Activated CD4-positive, alpha-beta T cell treated with anti-CD3 and anti-CD28 coated beads, Interleukin-2, Interleukin-6, amounts not matched to agents 100 ng/mL and 50 ng/mL, durations not matched to agents 16 hours and 8 hours (primary cell): ENCODE measurements at regions not wholly inside any gene's neighbourhood (a gene's known extent, or its start where the extent isn't known, plus 50 kb on each side); places are given as distances from the start of the nearest gene placed in this dataset.
"Not testable (repeated sequence)": the region's sequence is repeated elsewhere in the genome, so short reads cannot be mapped to it uniquely, and the experiment has no call there.

Experiments
- DNase-seq: peaks from one replicate; pipeline ENCODE4 v3.0.0-alpha.2; 2020

DNA sequence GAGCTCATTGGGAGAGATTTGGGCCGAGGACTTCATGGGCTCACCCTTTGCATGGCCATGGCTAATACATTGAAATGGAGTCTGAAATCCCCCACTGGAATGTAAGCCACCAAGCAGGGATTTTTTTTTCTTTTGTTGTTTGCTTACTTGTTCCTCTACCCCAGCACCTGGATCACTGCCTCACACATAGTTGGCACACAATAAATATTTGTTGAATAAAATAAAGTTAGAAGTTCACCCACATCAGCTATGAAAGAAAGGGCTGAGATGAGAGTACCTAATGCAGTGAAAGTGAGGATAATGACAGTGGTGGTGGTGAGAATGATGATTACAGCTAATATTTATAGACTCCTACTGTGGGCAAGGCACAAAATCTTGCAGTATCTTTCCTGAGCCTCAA lies 98.1 kb upstream of the ANXA1 start:
- no peak for DNase-seq

DNA sequence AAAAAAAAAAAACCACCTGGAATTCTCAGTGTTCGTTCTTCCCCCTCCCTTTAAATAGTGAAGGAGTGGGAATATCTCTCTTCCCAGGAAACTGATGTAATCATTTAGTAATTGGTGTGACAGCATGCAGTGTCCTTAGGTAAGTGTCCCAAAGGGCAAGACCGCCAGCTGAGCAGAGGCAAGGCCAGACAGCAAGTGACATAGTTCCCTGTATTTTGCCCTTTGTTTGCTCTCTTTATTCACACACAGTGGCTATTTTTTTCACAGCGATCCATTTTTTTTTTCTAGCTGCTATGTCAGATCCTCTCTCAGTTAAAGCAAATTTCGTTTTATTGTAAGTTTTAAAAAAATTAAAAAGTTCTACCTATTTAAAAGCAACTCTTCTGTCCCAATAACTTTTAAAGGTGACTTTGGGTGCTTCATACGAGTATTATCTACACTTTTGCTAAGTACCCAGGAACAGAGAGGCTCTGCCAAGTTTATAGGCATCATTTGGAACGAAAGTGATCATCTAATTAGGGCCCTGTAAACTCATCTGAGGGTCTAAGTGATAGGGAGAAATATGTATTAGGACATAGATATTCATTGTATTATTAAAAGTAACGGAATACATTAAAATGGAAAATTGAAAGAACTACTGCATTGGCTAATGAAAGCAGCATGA lies 98.2 kb upstream of the ALDH1A1 start:
- DNase-seq: no peak

DNA sequence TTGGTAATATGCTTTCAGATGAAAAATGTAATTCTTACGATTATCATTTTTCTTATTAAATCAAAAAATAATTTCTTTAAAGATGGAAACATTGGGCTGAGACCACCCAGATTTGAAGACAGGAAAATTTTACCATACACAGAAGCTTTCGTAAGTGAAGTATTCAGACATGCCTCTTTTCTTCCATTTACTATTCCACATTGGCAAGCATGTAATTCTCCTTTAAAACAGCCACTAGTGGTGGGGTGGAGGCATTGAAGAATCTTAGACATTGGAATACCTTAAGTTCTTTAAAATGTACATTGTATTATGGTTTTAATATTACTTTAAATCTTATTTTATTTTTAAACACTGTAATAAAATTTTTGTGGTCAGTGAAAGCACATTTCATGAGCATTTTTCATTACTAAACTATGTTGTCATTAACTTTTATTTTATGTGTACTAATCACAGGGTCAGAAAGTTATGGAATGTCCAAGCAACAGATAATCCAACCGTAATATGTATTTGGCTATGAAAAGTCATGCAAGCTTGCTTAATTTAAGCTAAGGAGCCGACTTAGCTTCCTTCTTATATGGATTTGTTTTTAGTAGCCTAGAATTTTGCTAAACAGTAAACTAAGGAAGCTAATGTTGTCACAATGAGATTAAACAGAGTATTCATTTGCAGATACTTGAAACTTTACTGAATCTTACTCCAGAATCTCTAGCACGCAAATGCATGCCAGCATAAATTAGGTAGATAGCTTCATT lies 97.4 kb upstream of the ALDH1A1 start:
- DNase-seq: no peak

DNA sequence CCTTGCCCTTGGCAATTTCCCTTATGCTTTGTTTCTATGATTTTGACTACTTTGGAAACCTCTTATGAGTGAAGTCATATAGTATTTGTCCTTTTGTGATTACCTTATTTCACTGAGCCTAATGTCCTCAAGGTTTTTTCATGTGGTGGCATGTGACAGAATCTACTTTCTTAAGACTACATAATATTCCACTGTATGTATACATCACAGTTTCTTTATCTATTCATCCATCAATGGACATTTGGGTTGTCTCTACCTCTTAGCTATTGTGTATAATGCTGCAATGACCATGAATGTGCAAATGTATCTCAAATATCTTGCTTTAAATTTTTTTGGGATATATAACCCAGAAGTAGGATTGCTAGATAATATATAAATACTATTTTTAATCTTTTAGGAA lies 96.4 kb upstream of the ALDH1A1 start:
- DNase-seq: no peak

DNA sequence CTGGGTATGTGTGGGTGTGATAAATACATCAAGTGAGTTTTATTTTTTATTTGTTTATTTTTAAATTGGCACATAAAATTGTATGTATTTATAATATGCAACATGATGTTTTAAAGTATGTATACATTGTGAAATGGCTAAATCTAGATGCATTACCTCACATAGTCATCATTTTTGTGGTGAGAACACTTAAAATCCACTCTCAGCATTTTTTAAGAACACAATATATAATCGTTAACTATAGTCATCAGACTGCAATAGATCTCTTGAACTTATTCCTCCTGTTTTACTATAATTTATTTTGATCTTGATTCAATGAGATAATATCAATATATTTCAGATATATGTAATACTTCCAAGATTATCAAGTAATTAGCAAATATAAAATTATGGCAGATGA lies 93.9 kb upstream of the ALDH1A1 start:
- DNase-seq: no peak

DNA sequence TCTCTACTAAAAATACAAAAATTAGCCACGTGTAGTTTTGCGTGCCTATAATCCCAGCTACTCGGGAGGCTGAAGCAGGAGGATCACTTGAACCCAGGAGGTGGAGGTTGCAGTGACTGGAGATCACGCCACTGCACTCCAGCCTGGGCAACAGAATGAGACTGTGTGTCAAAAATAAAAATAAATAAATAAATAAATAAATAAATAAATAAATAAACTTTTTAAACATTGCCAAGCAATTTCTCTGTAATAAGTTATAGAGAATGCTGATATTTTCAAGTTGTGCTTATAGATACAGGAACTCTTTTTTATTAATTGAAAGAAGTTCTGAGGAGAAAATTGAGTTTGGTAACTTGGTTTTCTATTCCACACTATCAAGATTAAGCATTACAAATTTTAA lies 91.9 kb upstream of the ALDH1A1 start:
- DNase-seq: not testable (repeated sequence)

DNA sequence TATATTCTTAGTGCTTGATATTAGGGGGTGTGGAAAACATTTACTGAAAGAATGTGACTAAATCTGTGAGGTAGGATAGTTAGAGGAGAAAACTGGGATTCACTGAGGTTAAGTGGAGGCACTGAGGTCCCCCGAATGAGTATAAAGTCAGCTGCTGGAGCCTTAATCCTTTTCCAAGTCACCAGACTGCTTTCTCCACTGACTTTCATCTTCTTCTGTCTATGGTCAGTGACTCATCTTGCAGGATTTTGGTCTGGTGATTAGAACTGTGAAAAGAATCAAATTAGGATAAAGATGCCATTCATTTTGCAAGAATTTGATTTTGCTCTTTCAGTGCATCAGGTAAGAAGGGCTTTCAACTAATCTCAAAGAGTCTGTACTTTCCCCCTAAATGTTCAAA lies 89.3 kb upstream of the ALDH1A1 start:
- DNase-seq: no peak

DNA sequence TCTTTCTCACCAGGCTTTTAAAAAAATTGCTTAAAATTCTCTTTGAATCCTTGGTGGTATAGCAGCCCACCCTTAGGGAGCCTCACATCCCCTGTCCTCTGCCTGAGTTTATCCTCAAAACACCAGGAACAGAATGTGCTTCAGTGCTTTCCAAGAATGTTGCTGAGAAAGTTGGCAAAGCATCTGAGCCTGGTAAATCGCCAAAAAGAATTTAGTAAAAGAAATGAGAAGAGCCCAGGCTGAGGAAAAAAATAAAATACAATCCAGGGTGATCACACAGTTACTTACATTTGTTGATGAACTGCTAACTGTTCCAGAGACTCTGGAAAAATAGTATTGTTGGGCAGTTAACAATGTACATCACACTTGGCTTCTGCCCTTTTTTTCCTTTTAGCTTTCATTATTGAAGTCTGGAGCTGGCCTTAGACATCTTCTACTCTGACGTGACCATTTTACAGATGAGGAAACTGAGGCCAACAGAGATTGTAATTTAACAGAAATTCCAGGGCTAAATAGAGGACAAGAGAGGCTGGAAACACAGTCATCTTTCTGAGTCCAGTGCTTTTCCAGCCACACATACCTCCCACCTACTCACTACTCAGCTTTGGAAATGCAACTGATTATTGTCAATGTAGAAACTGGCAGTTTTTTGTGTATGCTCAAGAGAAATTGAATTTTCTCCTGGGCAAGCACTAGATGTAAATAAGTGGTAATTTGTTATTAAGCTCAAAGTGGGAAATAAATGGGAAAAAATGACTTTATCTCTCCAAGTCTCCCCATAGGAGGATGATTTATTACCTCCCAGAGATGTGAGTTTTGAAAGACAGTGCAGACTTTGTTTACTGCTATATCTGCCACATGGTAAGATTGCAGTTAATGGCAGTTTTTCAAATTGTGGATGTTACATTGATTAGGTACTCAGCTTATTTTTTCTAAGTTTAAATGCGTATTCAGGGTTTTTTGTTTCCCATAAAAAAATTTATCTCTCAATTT lies 86.7 kb upstream of the ALDH1A1 start:
- DNase-seq: no peak

DNA sequence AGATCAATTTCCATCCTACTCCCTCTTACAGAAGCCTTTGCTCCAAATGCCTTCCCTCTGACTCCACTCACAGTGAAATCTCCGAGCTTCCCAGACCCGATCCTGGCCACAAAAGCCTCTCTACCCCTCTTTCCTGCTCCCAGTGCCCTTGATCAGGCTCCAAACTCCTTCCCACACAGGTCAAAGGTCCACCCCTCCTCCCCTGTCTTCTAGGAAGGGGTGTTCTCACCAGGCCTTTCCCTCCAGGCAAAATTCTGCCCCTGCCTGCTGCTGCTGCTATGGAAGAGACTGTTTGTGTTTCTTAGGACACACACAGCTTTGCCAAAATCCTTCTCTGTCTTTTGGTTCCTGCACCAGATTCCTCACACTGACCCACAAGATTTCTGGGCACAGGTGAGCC lies 85.8 kb upstream of the ALDH1A1 start:
- no peak for DNase-seq

DNA sequence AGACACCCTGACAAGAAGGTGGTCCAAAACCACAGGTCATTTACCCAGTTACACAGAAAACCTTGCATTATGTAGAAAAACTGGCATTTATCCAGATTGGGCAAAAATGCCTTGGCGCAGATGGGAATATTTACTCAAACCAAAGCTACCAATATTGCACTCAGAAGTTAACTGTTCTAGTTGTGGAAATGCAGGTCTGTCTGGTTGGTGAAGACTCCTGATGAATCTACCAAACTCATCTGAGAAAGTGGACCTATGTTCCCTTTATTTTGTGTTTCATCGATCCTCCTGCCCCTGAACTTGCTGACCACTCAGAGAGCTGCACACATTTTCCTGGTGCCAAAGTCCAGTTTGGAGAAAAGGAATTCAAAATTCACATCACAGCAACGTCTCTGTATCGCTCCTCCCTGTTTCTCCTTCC lies 85.2 kb upstream of the ALDH1A1 start:
- no peak for DNase-seq

DNA sequence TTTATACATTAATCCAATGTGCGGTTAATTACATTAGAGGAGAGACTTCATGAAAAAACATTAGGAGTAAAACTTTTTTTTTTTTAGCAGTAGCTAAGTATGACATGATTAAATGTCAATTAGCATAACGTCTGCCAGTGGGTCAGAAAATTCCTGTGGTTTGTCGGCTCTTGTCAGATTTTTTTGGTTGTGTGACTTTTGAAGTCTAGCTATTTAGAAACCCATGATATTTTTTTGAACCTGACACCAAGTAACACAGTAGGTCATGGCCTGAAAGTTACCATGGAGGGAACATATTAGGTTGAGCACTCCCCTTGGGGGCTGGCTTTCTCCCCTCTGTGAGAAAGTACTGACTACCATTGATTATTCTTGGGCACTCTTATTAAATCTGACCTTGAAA lies 84.8 kb upstream of the ALDH1A1 start:
- DNase-seq: no peak

DNA sequence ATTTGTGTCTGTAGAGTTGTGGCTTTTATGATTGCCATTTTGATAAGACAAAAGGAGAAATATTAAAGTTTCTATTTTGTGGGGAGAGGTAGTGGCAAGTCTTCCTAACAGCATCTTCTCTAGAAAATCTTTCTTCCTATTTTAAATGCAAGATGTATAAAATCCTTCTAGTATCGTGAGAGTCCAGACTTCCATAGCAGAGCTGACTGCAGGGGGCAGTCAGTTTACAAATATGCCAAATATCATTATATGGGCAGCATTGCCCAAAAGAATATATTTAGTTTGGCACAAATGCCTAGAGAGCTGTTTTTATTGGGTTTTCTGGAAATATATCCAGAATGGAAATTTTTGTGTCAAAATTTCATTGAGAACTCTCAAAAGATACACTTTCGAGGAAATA lies 82.1 kb upstream of the ALDH1A1 start:
- DNase-seq: no peak

DNA sequence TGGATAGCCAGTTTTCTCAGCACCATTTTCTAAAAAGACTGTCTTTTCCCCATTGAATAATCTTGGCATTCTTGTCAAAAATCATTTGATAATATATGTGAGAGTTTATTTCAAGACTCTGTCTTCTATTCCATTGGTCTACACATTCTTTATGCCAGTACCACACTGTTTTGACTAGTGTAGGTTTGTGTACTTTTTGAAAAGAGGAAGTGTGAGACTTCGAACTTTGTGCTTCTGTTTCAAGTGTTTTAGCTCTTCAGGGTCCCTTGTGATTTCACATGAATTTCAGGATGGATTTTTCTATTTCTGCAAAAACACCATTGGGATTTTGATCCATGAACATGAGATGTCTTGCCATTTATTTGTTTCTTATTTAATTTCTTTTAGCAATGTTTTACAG lies 78.5 kb upstream of the ALDH1A1 start:
- no peak for DNase-seq

DNA sequence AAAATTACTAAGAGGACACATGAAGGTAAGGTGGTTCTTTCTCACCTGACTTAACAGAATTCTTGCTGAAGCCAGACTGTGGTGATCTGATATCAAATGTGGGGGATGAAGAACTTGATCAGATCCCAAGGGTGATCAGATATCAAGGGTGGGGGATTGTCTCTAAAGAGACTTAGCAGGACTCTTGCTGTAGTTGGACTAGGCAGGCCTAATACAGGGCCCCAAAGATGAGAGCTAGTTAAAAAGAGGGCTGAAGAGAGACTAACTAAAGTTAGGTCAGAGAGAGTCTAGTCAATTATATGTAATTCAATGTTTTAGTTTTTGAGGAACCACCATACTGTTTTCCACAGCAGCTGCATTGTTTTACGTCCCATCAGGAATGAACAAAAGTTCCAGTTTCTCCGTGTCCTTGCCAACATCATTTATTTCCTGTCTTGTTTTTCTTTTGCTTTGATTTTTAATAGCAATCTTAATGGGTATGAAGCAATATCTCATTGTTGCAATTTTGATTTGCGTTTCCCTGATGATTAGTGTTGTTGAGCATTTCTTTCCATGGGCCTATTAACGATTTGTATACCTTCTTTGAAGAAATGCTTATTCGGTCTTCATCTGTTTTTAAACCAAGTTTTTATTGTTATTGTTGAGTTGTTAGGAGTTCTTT lies 77.6 kb upstream of the ALDH1A1 start:
- no peak for DNase-seq

DNA sequence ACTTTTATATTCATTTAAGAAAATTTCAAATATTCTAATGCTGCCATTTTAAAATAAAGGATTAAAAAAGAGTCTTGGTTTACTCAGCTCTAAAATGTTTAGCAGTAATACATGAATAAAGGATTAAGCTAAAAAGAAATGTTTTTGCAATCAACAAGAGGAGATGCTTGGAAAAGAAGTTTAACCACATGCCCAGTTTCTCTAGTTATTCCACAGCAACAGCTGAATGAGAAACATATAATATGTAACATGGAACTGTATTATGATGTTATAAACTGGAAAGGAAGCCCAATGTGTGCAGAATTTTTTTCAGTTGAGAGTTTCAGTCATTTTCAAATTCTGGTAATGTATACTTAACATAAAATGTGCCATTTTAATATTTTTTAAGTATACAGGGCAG lies 76.5 kb upstream of the ALDH1A1 start:
- DNase-seq: no peak

DNA sequence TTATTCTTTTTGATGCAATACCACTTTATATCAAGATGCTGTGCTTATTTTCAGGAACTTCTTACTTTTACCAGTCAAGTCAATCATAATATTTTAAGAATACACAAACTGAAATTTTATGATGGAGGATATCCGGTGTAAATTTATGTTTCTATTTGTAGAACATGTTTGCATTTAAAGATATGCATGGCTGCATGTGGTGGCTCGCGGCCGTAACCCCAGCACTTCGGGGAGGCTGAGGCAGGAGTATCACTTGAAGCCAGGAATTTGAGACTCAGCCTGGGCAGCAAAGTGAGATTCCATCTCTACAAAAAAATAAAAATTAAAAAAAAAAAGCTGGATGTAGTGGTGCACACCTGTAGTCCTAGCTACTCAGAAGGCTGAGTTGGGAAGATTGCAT lies 73.5 kb upstream of the ALDH1A1 start:
- DNase-seq: no peak

DNA sequence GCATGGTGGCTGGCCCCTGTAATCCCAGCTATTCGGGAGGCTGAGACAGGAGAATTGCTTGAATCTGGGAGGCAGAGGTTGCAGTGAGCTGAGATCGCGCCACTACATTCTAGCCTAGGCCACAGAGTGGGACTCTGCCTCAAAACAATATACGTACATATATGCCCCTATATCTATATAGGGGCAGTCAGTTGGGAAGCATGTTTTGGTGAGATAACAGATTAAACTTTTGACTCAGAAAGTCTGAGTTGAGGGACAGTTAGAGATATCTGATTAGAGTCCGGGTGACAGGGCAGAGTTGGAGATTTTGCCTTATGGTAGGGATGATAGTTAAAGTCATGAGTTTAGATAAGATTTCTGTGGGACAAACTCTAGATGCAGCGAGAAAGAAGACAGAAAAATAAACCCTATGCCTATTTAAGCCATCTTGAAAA lies 71.8 kb upstream of the ALDH1A1 start:
- no peak for DNase-seq

DNA sequence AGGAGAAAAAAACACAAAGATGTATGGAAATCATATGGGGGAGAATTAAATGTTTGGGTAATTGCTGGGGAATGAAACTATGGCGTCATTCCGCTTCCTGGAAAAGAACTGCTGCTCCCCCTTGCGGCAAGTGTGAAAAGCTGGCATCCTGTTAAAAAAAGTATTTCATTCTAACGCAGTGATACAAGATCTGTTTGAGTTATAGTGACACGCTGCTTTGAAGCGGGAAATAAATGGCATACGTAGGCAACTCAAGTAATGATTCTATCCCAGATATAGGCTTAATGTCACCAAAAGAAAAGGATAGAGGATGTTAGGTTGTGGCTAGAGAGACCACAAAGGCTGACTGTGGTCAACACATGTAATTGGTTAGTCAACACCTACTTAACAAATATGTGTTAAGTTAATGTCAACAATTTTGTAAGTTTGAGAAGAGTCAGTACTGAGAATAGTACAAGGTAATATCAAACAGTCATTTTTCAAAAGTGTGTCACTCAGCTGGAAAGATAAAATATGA lies 70.2 kb upstream of the ALDH1A1 start:
- peak; percentile 54 for DNase-seq

DNA sequence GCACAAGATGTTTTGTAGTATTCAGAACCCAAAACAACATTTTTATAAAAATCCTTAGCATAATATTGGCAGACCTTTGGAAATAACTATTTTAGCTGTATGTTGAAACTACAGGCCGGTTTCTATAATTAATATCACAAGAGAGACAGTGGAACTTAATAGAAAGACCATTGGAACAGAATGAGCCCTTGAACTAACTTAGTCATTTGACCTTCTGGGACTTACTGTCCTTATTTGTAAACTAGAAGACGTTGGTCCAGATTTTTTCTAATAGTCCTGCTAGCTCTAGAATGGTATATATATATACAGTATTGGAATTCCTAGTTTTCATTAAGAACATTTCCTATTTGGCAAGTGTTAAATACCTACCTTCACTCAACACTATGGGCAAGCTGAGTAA lies 69.5 kb upstream of the ALDH1A1 start:
- DNase-seq: no peak

DNA sequence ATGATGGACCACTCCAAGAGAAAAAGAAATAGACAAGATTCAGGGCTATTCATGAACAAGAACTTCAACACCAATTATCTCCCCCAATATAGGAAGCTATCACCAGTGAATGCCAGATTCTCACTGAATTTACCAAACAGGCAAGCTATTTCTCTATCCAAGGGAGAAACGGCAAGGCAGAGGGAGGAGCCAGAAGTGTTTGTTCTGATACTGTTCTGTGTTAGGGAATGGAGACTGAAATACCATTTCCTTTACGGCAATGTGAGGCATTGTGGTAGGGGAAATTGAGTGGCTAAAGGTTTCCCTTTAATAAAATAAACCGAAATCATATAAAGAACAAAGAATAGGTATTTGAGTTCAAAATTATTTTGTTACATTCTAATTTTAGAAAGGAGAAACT lies 68.0 kb upstream of the ALDH1A1 start:
- no peak for DNase-seq

DNA sequence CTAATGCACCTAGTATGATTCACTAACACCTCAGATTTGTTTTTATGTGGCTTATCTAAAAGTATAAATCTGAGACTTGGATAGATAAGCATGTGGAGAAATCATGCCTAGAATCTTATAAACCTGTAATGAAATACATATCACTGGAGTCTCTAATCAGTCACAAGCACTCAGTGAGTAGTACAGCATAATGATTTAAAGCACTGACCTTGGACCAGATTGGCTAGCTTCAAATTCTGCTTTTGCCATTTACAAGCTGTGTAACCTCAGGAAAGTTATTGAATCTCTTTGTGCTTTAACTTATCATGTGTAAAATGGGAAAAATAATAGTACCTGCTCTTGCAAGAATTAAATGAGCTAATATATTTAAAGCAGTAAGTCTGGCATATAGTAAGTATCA lies 61.2 kb upstream of the ALDH1A1 start:
- no peak for DNase-seq

DNA sequence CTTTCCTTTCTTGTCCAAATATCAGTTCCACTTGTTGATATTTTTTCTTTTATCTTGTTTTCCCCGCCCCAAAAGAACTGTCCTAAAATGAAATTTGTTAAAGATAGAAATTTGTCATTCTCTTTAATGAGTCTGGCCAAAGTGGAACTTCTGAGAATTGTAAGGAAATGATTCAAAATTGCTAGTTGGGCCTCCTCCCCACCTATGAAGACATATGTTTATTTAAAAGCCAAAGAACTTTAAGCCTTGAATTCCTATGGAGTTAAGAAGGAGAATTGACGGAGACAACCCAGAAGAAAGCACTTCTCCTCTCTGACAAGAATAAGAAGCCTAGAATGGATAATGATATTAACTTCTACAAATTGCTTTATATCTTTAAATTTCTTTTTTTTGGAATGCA lies 59.1 kb upstream of the ALDH1A1 start:
- DNase-seq: no peak
